PC-3 (cell line): ENCODE measurements at regions not wholly inside any gene's neighbourhood (a gene's known extent, or its start where the extent isn't known, plus 50 kb on each side); places are given as distances from the start of the nearest gene placed in this dataset.

Experiments
- CTCF ChIP-seq: fragments of 300-600 bp; sonication (generic); conservative IDR thresholded peaks from 2 replicates; pipeline ENCODE4 v1.5.1; 2017; ENCODE audit warnings: antibody characterized with exemption, low read depth, mild to moderate bottlenecking, low read length
- EZH2 ChIP-seq: fragments of 300-600 bp; sonication (generic); IDR thresholded peaks from one replicate; pipeline ENCODE4 v1.6.1; 2017; ENCODE audit warnings: antibody characterized with exemption, mild to moderate bottlenecking, low read length; ENCODE audit not compliant: unreplicated experiment
- EZH2phosphoT487 ChIP-seq: fragments of 300-600 bp; sonication (generic); IDR thresholded peaks from 2 replicates; pipeline ENCODE4 v1.6.1; 2018; ENCODE audit warnings: mild to moderate bottlenecking, antibody characterized with exemption, low read length, borderline replicate concordance

GRCh38 chr3:72246685-72247084 lies 461.7 kb upstream of the PROK2 start:
- TF ChIP-seq CTCF (no peak), EZH2 (no peak), EZH2phosphoT487 (no peak)
